GM12878 (cell line): ENCODE measurements at regions not wholly inside any gene's neighbourhood (a gene's known extent, or its start where the extent isn't known, plus 50 kb on each side); places are given as distances from the start of the nearest gene placed in this dataset.

Source experiments
- ATAC-seq: fragments of 200-7000 bp; cut with Tn5 transposase; 3 replicates; pipeline ENCODE4 v1.9.1; 2020; ENCODE audit warnings: mild to moderate bottlenecking, moderate library complexity
- BruUV-seq: library from RNA; stranded (reverse); fragments of 400-500 nt; replicated peaks from 2 replicates; lab custom pipeline; 2021; lab: Mats Ljungman, UMichigan
- CTCF ChIA-PET: fragments of 300-600 bp; sonication (Branson Sonifier 250); formaldehyde crosslinking; extraction: SDS; loops from one replicate; lab custom pipeline; 2021; ENCODE audit warnings: inconsistent platforms; lab: Yijun Ruan, JAX
- POLR2A ChIA-PET: fragments of 350-600 bp; formaldehyde crosslinking; extraction: SDS; loops from one replicate; lab custom pipeline; 2021; ENCODE audit warnings: inconsistent platforms; lab: Charles Lee
- RAD21 ChIA-PET: fragments of 300-600 bp; sonication (Branson Sonifier 250); formaldehyde crosslinking; loops from one replicate; lab custom pipeline; 2023; ENCODE audit warnings: antibody characterized with exemption; ENCODE audit not compliant: unreplicated experiment; lab: Charles Lee
- SMC1A ChIA-PET: fragments of 300-600 bp; sonication (Branson Sonifier 250); formaldehyde crosslinking; loops from one replicate; lab custom pipeline; 2023; ENCODE audit not compliant: unreplicated experiment, uncharacterized antibody; lab: Charles Lee
- DNase-seq: peaks from one replicate; pipeline ENCODE4 v3.0.0-alpha.2; 2011; ENCODE audit warnings: low read depth, low spot score
- FAIRE-seq: peaks from 3 replicates; lab custom pipeline; 2011; peaks lifted over from hg19 to GRCh38; lab: Jason Lieb, UNC
- H2AFZ ChIP-seq: 2 replicates; pipeline ENCODE4 v1.6.0; 2011; ENCODE audit warnings: low read depth, low read length, control low read depth; ENCODE audit not compliant: control insufficient read depth
- H3K27ac ChIP-seq: 2 replicates; pipeline ENCODE4 v1.5.1; 2011; ENCODE audit warnings: control low read depth; ENCODE audit not compliant: control insufficient read depth, insufficient read depth
- H3K27me3 ChIP-seq, 2 experiments: replicated peaks in 1 of 2; 2 replicates each; pipeline versions ENCODE4 v1.6.0 to v1.6.1; 2011; ENCODE audit warnings: low read length in 1 of 2; ENCODE audit not compliant: control insufficient read depth in 2 of 2, insufficient read depth in 2 of 2
- H3K36me3 ChIP-seq, 2 experiments: 2 replicates each; pipeline ENCODE4 v1.5.1; 2011; ENCODE audit warnings: low read length in 1 of 2; ENCODE audit not compliant: control insufficient read depth in 2 of 2, insufficient read depth in 2 of 2
- H3K4me1 ChIP-seq: 2 replicates; pipeline ENCODE4 v1.6.1; 2011; ENCODE audit warnings: mild to moderate bottlenecking, low read length, moderate library complexity, mixed read lengths; ENCODE audit not compliant: control insufficient read depth, insufficient read depth
- H3K4me2 ChIP-seq: 2 replicates; pipeline ENCODE4 v1.6.0; 2011; ENCODE audit warnings: control low read depth; ENCODE audit not compliant: control insufficient read depth, insufficient read depth
- H3K4me3 ChIP-seq: fragments of 200-600 bp; sonication (generic); 2 replicates; pipeline ENCODE4 v1.5.1; 2016
- H3K79me2 ChIP-seq: 2 replicates; pipeline ENCODE4 v1.6.0; 2011; ENCODE audit warnings: low read length; ENCODE audit not compliant: control insufficient read depth, insufficient read depth
- H3K9ac ChIP-seq: 2 replicates; pipeline ENCODE4 v1.8.0; 2011; ENCODE audit warnings: low read length, control low read depth, mixed read lengths; ENCODE audit not compliant: control insufficient read depth, insufficient read depth
- H3K9me3 ChIP-seq: replicated peaks from 3 replicates; pipeline ENCODE4 v1.5.1; 2011; ENCODE audit warnings: mild to moderate bottlenecking, low read length; ENCODE audit not compliant: control insufficient read depth, insufficient read depth
- H4K20me1 ChIP-seq: 2 replicates; pipeline ENCODE4 v1.6.0; 2011; ENCODE audit not compliant: control insufficient read depth, insufficient read depth
- GABPA ChIP-seq: IDR thresholded peaks from 2 replicates; pipeline ENCODE4 v1.6.1; 2014; ENCODE audit warnings: antibody characterized with exemption, low read depth, mild to moderate bottlenecking, inconsistent platforms
- JUND ChIP-seq: IDR thresholded peaks from 2 replicates; pipeline ENCODE4 v1.6.1; 2012; ENCODE audit warnings: low read depth, mild to moderate bottlenecking, low read length, improper control_type of control experiment, moderate library complexity
- KLF5 ChIP-seq: fragments of 450-650 bp; IDR thresholded peaks from 2 replicates; pipeline ENCODE4 v1.6.1; 2014; ENCODE audit warnings: mild to moderate bottlenecking; ENCODE audit not compliant: partially characterized antibody
- MYB ChIP-seq: fragments of 150-350 bp; IDR thresholded peaks from 2 replicates; pipeline ENCODE4 v1.6.1; 2014; ENCODE audit warnings: mild to moderate bottlenecking, low read depth, low read length, borderline replicate concordance
- NBN ChIP-seq: fragments of 450-650 bp; IDR thresholded peaks from 2 replicates; pipeline ENCODE4 v1.6.1; 2016
- NR2F1 ChIP-seq: fragments of 450-650 bp; conservative IDR thresholded peaks from 2 replicates; pipeline ENCODE4 v1.6.1; 2017; ENCODE audit warnings: mild to moderate bottlenecking
- POLR2AphosphoS5 ChIP-seq: IDR thresholded peaks from 2 replicates; pipeline ENCODE4 v1.6.1; 2011; ENCODE audit warnings: mild to moderate bottlenecking, low read length, inconsistent platforms
- POU2F2 ChIP-seq: IDR thresholded peaks from 3 replicates; pipeline ENCODE4 v1.6.1; 2011; ENCODE audit warnings: low read depth, mild to moderate bottlenecking, low read length, borderline replicate concordance
- RFX5 ChIP-seq: IDR thresholded peaks from 2 replicates; pipeline ENCODE4 v1.6.1; 2011; ENCODE audit warnings: low read depth, low read length, improper control_type of control experiment
- SMAD1 ChIP-seq: fragments of 450-650 bp; IDR thresholded peaks from 2 replicates; pipeline ENCODE4 v1.6.1; 2018; ENCODE audit warnings: mild to moderate bottlenecking, low read depth; ENCODE audit not compliant: partially characterized antibody
- SMAD5 ChIP-seq: IDR thresholded peaks from 2 replicates; pipeline ENCODE4 v1.6.1; 2016; ENCODE audit warnings: antibody characterized with exemption, low read depth
- SPI1 ChIP-seq: IDR thresholded peaks from 2 replicates; pipeline ENCODE4 v1.6.1; 2011; ENCODE audit warnings: low read depth, mild to moderate bottlenecking, low read length, moderate library complexity, borderline replicate concordance; ENCODE audit not compliant: insufficient read depth
- STAT3 ChIP-seq: IDR thresholded peaks from 2 replicates; pipeline ENCODE4 v1.6.1; 2011; ENCODE audit warnings: low read depth, low read length, improper control_type of control experiment
- ZNF384 ChIP-seq: IDR thresholded peaks from 2 replicates; pipeline ENCODE4 v1.6.1; 2012; ENCODE audit warnings: low read depth, mild to moderate bottlenecking, low read length, improper control_type of control experiment, borderline replicate concordance
- ZSCAN29 ChIP-seq: fragments of 450-650 bp; IDR thresholded peaks from 2 replicates; pipeline ENCODE4 v1.6.1; 2017; ENCODE audit warnings: mild to moderate bottlenecking, moderate library complexity
- ZZZ3 ChIP-seq: IDR thresholded peaks from 2 replicates; pipeline ENCODE4 v1.6.1; 2011; ENCODE audit warnings: low read depth; ENCODE audit not compliant: control insufficient read depth, insufficient read length
- whole genome bisulfite sequencing: methylation state at CpG from one replicate; pipeline ENCODE4 v1.1.6; 2016; ENCODE audit warnings: low lambda C conversion rate; ENCODE audit not compliant: insufficient replicate concordance, insufficient coverage; ENCODE audit errors: missing lambda C conversion rate; 5-methylcytosine and 5-hydroxymethylcytosine counted together
- in situ Hi-C: fragments of 300-500 bp; cut with MboI; formaldehyde crosslinking; loops from 9 replicates; pipeline ENCODE4 v1.14.3; 2018; ENCODE audit warnings: mixed read lengths
- intact Hi-C: fragments of 100-400 bp; cut with micrococcal nuclease; formaldehyde crosslinking; loops from one replicate; pipeline ENCODE4 v1.14.2; 2022; ENCODE audit not compliant: unreplicated experiment
- TF ChIP-seq, protein P1 (sequence below): IDR thresholded peaks from 2 replicates; pipeline ENCODE4 v1.6.1; 2011; ENCODE audit warnings: mild to moderate bottlenecking, low read depth, low read length, moderate library complexity; ENCODE audit not compliant: insufficient replicate concordance
- TF ChIP-seq, protein P2 (sequence below): fragments of 450-650 bp; IDR thresholded peaks from 2 replicates; pipeline ENCODE4 v1.6.1; 2018; ENCODE audit warnings: borderline replicate concordance, mild to moderate bottlenecking; ENCODE audit not compliant: partially characterized antibody
- TF ChIP-seq, protein P3 (sequence below): fragments of 450-650 bp; IDR thresholded peaks from 2 replicates; pipeline ENCODE4 v1.6.1; 2016; ENCODE audit warnings: mild to moderate bottlenecking
- TF ChIP-seq, protein P4 (sequence below): fragments of 450-650 bp; IDR thresholded peaks from 2 replicates; pipeline ENCODE4 v1.6.1; 2017; ENCODE audit warnings: borderline replicate concordance

DNA sequence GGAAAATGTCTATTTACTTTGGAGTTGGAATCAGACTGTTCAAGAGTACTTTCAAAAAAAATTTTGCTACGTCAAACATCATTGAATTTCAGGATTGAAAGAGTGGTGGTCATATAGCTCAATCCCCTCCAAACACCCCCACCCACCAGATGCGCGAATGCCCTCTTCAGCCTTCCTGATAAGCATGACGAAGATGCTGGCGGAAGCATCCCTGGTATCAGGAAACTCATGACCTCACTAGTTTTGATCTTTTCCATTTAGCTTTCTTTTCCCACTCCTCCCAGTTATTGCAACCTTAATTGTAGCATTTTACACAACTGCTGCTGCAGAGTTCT lies 104.4 kb downstream of the LEPR start:
- H3K4me2 ChIP-seq: no peak overlapping the region
- ATAC-seq: no peak
- no peaks in the 10 kb centered on the region for H3K36me3 ChIP-seq
- TF ChIP-seq JUND (no peak), NBN (no peak), POLR2AphosphoS5 (no peak), SMAD1 (no peak), KLF5 (no peak), RFX5 (no peak), NR2F1 (no peak), STAT3 (no peak), MYB (no peak), POU2F2 (no peak), GABPA (no peak), SPI1 (no peak), SMAD5 (no peak), ZZZ3 (no peak), ZSCAN29 (no peak), ZNF384 (no peak)
- TF ChIP-seq, protein P1, sequence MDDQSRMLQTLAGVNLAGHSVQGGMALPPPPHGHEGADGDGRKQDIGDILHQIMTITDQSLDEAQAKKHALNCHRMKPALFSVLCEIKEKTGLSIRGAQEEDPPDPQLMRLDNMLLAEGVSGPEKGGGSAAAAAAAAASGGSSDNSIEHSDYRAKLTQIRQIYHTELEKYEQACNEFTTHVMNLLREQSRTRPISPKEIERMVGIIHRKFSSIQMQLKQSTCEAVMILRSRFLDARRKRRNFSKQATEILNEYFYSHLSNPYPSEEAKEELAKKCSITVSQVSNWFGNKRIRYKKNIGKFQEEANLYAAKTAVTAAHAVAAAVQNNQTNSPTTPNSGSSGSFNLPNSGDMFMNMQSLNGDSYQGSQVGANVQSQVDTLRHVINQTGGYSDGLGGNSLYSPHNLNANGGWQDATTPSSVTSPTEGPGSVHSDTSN: no peak
- TF ChIP-seq, protein P2, sequence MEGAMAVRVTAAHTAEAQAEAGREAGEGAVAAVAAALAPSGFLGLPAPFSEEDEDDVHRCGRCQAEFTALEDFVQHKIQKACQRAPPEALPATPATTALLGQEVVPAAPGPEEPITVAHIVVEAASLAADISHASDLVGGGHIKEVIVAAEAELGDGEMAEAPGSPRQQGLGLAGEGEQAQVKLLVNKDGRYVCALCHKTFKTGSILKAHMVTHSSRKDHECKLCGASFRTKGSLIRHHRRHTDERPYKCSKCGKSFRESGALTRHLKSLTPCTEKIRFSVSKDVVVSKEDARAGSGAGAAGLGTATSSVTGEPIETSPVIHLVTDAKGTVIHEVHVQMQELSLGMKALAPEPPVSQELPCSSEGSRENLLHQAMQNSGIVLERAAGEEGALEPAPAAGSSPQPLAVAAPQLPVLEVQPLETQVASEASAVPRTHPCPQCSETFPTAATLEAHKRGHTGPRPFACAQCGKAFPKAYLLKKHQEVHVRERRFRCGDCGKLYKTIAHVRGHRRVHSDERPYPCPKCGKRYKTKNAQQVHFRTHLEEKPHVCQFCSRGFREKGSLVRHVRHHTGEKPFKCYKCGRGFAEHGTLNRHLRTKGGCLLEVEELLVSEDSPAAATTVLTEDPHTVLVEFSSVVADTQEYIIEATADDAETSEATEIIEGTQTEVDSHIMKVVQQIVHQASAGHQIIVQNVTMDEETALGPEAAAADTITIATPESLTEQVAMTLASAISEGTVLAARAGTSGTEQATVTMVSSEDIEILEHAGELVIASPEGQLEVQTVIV: no peak
- TF ChIP-seq, protein P3, sequence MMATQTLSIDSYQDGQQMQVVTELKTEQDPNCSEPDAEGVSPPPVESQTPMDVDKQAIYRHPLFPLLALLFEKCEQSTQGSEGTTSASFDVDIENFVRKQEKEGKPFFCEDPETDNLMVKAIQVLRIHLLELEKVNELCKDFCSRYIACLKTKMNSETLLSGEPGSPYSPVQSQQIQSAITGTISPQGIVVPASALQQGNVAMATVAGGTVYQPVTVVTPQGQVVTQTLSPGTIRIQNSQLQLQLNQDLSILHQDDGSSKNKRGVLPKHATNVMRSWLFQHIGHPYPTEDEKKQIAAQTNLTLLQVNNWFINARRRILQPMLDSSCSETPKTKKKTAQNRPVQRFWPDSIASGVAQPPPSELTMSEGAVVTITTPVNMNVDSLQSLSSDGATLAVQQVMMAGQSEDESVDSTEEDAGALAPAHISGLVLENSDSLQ: no peak
- TF ChIP-seq, protein P4, sequence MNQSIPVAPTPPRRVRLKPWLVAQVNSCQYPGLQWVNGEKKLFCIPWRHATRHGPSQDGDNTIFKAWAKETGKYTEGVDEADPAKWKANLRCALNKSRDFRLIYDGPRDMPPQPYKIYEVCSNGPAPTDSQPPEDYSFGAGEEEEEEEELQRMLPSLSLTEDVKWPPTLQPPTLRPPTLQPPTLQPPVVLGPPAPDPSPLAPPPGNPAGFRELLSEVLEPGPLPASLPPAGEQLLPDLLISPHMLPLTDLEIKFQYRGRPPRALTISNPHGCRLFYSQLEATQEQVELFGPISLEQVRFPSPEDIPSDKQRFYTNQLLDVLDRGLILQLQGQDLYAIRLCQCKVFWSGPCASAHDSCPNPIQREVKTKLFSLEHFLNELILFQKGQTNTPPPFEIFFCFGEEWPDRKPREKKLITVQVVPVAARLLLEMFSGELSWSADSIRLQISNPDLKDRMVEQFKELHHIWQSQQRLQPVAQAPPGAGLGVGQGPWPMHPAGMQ: no peak
- ChIA-PET RAD21 (no interaction called here), CTCF (no interaction called here), POLR2A (no interaction called here), SMC1A (no interaction called here)
- in situ Hi-C loops (no loop called here), intact Hi-C loops (no loop called here)
- no peaks in the 10 kb centered on the region for H4K20me1 ChIP-seq
- peaks cover 0 to 10% of the 10 kb centered on the region in 2 experiments; a peak in 2 of 4 replicates for H3K27me3 ChIP-seq
- no peaks in the 10 kb centered on the region for H3K9me3 ChIP-seq
- no peak overlapping the region for H2AFZ ChIP-seq
- H3K79me2 ChIP-seq: no peaks in the 10 kb centered on the region
- no peak overlapping the region for H3K27ac ChIP-seq
- DNase-seq: no peak
- BruUV-seq: no TSS peak
- no peak overlapping the region for H3K4me3 ChIP-seq
- WGBS: 42% methylated on average over 5 of the region's 5 CpGs
- no peaks in the 10 kb centered on the region for H3K4me1 ChIP-seq
- FAIRE-seq: no peak
- H3K9ac ChIP-seq: no peak overlapping the region
